ENCODE measurements at regions not wholly inside any gene's neighbourhood (a gene's known extent, or its start where the extent isn't known, plus 50 kb on each side); places are given as distances from the start of the nearest gene placed in this dataset.

GRCh38 chr3:72220946-72221345 lies 436.0 kb upstream of the PROK2 start (continued):
- TF ChIP-seq, protein P1, sequence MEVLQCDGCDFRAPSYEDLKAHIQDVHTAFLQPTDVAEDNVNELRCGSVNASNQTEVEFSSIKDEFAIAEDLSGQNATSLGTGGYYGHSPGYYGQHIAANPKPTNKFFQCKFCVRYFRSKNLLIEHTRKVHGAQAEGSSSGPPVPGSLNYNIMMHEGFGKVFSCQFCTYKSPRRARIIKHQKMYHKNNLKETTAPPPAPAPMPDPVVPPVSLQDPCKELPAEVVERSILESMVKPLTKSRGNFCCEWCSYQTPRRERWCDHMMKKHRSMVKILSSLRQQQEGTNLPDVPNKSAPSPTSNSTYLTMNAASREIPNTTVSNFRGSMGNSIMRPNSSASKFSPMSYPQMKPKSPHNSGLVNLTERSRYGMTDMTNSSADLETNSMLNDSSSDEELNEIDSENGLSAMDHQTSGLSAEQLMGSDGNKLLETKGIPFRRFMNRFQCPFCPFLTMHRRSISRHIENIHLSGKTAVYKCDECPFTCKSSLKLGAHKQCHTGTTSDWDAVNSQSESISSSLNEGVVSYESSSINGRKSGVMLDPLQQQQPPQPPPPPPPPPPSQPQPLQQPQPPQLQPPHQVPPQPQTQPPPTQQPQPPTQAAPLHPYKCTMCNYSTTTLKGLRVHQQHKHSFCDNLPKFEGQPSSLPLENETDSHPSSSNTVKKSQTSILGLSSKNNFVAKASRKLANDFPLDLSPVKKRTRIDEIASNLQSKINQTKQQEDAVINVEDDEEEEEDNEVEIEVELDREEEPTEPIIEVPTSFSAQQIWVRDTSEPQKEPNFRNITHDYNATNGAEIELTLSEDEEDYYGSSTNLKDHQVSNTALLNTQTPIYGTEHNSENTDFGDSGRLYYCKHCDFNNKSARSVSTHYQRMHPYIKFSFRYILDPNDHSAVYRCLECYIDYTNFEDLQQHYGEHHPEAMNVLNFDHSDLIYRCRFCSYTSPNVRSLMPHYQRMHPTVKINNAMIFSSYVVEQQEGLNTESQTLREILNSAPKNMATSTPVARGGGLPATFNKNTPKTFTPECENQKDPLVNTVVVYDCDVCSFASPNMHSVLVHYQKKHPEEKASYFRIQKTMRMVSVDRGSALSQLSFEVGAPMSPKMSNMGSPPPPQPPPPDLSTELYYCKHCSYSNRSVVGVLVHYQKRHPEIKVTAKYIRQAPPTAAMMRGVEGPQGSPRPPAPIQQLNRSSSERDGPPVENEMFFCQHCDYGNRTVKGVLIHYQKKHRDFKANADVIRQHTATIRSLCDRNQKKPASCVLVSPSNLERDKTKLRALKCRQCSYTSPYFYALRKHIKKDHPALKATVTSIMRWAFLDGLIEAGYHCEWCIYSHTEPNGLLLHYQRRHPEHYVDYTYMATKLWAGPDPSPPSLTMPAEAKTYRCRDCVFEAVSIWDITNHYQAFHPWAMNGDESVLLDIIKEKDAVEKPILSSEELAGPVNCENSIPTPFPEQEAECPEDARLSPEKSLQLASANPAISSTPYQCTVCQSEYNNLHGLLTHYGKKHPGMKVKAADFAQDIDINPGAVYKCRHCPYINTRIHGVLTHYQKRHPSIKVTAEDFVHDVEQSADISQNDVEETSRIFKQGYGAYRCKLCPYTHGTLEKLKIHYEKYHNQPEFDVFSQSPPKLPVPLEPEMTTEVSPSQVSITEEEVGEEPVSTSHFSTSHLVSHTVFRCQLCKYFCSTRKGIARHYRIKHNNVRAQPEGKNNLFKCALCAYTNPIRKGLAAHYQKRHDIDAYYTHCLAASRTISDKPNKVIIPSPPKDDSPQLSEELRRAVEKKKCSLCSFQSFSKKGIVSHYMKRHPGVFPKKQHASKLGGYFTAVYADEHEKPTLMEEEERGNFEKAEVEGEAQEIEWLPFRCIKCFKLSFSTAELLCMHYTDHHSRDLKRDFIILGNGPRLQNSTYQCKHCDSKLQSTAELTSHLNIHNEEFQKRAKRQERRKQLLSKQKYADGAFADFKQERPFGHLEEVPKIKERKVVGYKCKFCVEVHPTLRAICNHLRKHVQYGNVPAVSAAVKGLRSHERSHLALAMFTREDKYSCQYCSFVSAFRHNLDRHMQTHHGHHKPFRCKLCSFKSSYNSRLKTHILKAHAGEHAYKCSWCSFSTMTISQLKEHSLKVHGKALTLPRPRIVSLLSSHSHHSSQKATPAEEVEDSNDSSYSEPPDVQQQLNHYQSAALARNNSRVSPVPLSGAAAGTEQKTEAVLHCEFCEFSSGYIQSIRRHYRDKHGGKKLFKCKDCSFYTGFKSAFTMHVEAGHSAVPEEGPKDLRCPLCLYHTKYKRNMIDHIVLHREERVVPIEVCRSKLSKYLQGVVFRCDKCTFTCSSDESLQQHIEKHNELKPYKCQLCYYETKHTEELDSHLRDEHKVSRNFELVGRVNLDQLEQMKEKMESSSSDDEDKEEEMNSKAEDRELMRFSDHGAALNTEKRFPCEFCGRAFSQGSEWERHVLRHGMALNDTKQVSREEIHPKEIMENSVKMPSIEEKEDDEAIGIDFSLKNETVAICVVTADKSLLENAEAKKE (CRISPR knock-in tag; IDR thresholded peaks at IDR 0.05) = no peak
- TF ChIP-seq ZNF114 (CRISPR knock-in tag; IDR thresholded peaks at IDR 0.05) = no peak
- TF ChIP-seq, protein P2, sequence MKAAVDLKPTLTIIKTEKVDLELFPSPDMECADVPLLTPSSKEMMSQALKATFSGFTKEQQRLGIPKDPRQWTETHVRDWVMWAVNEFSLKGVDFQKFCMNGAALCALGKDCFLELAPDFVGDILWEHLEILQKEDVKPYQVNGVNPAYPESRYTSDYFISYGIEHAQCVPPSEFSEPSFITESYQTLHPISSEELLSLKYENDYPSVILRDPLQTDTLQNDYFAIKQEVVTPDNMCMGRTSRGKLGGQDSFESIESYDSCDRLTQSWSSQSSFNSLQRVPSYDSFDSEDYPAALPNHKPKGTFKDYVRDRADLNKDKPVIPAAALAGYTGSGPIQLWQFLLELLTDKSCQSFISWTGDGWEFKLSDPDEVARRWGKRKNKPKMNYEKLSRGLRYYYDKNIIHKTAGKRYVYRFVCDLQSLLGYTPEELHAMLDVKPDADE (IDR thresholded peaks at IDR 0.05) = no peak

DNA sequence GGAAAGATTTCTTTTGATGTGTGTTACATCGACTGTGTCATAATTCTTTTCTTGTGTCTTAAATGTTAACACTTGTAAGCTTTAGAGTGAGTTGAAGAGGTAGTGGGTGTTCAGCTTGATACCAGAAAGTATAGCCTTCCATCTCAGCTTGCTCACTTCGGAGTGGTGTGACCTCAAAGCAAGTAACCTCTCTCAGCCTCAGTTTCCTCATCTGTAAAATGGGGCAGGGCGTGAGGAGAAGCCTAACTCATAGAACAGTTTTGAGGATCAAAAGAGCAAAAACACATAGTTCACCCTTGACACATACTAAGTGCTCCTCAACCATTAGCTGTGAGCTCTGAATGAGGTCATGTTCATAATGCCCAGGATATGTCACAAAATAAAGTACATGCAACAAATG lies 434.8 kb upstream of the PROK2 start:
- Histone ChIP-seq H3K27me3 (ENCODE audit: insufficient read depth) (no peaks in the 10 kb centered on the region), H3K4me3 (no peak overlapping the region), H3K36me3 (ENCODE audit: insufficient read depth) (no peaks in the 10 kb centered on the region), H4K20me1 (replicated peaks; ENCODE audit: insufficient read depth) (no peaks in the 10 kb centered on the region), H3K4me2 (no peak overlapping the region), H3K4me1 (ENCODE audit: insufficient read depth) (no peaks in the 10 kb centered on the region), H3F3A (replicated peaks; ENCODE audit: low read depth) (no peaks in the 10 kb centered on the region), H3K79me2 (replicated peaks; ENCODE audit: insufficient read depth) (no peaks in the 10 kb centered on the region), H2AFZ (no peak overlapping the region), H3K27ac (ENCODE audit: low read depth) (no peak overlapping the region), H3K9me2 (ENCODE audit: insufficient read depth) (no peaks in the 10 kb centered on the region; the same call in 1 of the 2 replicates)
- H3K9me3 Mint-ChIP-seq = peaks cover 14% of the 10 kb centered on the region
- DNase-seq (ENCODE audit: low spot score) (no peak), ATAC-seq (no peak)
- no peak overlapping the region for H3K27ac Mint-ChIP-seq
- no peak overlapping the region for H3K4me3 Mint-ChIP-seq
- H3K4me1 Mint-ChIP-seq = no peaks in the 10 kb centered on the region
- peaks cover 3% of the 10 kb centered on the region for H3K27me3 Mint-ChIP-seq (ENCODE audit: insufficient read depth, low read depth, poor library complexity)
- peaks cover 6% of the 10 kb centered on the region; the same call in 2 of the 3 replicates for H3K36me3 Mint-ChIP-seq (ENCODE audit: low read depth)
- TF ChIP-seq JUNB (IDR thresholded peaks at IDR 0.05; ENCODE audit: unreplicated experiment) (no peak), ZNF114 (CRISPR knock-in tag; IDR thresholded peaks at IDR 0.05) (no peak), EZH2phosphoT487 (IDR thresholded peaks at IDR 0.05; ENCODE audit: unreplicated experiment) (no peak)
- TF ChIP-seq, protein P2 (IDR thresholded peaks at IDR 0.05) = no peak
- TF ChIP-seq, protein P1 (CRISPR knock-in tag; IDR thresholded peaks at IDR 0.05) = no peak
